Esophagus squamous epithelium (tissue), 4 donors: ENCODE measurements at regions not wholly inside any gene's neighbourhood (a gene's known extent, or its start where the extent isn't known, plus 50 kb on each side); places are given as distances from the start of the nearest gene placed in this dataset.
A peak's percentile ranks its signal among the peaks of the same experiment; 100 is the strongest.

Source experiments
- POLR2A ChIP-seq, 4 donors: fragments of 450-650 bp; IDR thresholded peaks; one replicate each; pipeline ENCODE4 v1.6.1; 2017; ENCODE audit warnings: antibody characterized with exemption in 4 of 4, mild to moderate bottlenecking in 4 of 4, moderate library complexity in 3 of 4
- TF ChIP-seq, protein P1 (sequence below), 6 experiments: fragments of 450-650 bp in 4 of 6; fragments of 200-600 bp in 2 of 6; sonication (generic) in 2 of 6; IDR thresholded peaks; one replicate each; pipeline ENCODE4 v1.5.1; 2016 to 2019; ENCODE audit warnings: antibody characterized with exemption in 6 of 6, mild to moderate bottlenecking in 4 of 6, moderate library complexity in 4 of 6

DNA sequence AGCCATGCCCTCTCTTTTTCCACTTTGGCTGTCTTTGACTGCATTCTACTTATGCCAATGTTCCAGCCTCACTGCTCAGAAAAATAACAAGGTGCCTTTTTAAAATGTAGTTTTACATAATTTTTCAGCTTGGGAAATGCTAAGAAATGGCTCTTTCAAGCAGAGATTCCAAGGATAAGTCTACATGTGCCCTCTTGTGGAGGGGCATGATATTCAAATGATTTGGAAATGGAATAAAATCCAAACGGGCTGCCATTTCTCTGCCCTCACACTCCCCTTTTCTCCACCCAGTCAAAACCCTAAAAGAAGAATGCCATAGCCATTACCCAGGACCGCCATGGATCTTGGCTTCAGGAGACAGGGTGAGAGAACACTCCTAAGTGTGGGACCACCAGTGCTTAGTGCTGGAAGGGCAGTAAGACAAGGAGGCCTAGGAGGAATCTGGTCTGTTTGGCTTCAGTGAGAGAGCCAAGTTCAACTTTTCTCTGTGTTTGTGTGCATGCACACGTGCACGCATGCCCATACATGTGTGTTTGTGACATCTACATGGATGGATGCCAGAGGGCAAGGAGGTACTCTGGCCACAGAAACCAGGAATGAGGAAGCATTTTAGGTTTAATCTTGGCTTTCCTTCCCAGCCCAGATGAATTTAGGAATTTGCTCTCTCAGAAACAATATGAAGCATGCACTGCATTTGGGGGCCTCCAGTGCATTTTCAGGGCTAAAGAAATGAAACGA, 174.0 kb upstream of the SLC14A2 start:
- TF ChIP-seq, protein P1, sequence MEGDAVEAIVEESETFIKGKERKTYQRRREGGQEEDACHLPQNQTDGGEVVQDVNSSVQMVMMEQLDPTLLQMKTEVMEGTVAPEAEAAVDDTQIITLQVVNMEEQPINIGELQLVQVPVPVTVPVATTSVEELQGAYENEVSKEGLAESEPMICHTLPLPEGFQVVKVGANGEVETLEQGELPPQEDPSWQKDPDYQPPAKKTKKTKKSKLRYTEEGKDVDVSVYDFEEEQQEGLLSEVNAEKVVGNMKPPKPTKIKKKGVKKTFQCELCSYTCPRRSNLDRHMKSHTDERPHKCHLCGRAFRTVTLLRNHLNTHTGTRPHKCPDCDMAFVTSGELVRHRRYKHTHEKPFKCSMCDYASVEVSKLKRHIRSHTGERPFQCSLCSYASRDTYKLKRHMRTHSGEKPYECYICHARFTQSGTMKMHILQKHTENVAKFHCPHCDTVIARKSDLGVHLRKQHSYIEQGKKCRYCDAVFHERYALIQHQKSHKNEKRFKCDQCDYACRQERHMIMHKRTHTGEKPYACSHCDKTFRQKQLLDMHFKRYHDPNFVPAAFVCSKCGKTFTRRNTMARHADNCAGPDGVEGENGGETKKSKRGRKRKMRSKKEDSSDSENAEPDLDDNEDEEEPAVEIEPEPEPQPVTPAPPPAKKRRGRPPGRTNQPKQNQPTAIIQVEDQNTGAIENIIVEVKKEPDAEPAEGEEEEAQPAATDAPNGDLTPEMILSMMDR (IDR thresholded peaks at IDR 0.05) = peak in 2 of 6 experiments; percentile 13 to 40
- TF ChIP-seq POLR2A (IDR thresholded peaks at IDR 0.05) = no peak
